ENCODE measurements at regions not wholly inside any gene's neighbourhood (a gene's known extent, or its start where the extent isn't known, plus 50 kb on each side); places are given as distances from the start of the nearest gene placed in this dataset.

GRCh38 chr2:18835787-18836186 lies 246.4 kb upstream of the NT5C1B start:
- H3K4me3 ChIP-seq (ENCODE audit: insufficient read depth, low read depth, low read length), result no peak overlapping the region
- no peak for DNase-seq
- no peaks in the 10 kb centered on the region for H3K36me3 ChIP-seq (replicated peaks; ENCODE audit: control insufficient read depth, insufficient read depth, low read length)
- H3K27me3 ChIP-seq (ENCODE audit: control insufficient read depth, insufficient read depth, low read length), result no peaks in the 10 kb centered on the region

GRCh38 chr2:18834341-18834740 lies 245.0 kb upstream of the NT5C1B start:
- DNase-seq, result no peak
- H3K4me3 ChIP-seq (ENCODE audit: insufficient read depth, low read depth, low read length), result no peak overlapping the region
- H3K27me3 ChIP-seq (ENCODE audit: control insufficient read depth, insufficient read depth, low read length), result no peaks in the 10 kb centered on the region
- no peaks in the 10 kb centered on the region for H3K36me3 ChIP-seq (replicated peaks; ENCODE audit: control insufficient read depth, insufficient read depth, low read length)

GRCh38 chr2:18833941-18834340 lies 244.6 kb upstream of the NT5C1B start:
- Histone ChIP-seq H3K27me3 (ENCODE audit: control insufficient read depth, insufficient read depth, low read length) (no peaks in the 10 kb centered on the region), H3K4me3 (ENCODE audit: insufficient read depth, low read depth, low read length) (no peak overlapping the region), H3K36me3 (replicated peaks; ENCODE audit: control insufficient read depth, insufficient read depth, low read length) (no peaks in the 10 kb centered on the region)
- DNase-seq, result no peak

- no peak overlapping the region for H3K4me3 ChIP-seq (ENCODE audit: insufficient read depth, low read depth, low read length)
- H3K36me3 ChIP-seq (replicated peaks; ENCODE audit: control insufficient read depth, insufficient read depth, low read length), result no peaks in the 10 kb centered on the region
- DNase-seq, result no peak
- no peaks in the 10 kb centered on the region for H3K27me3 ChIP-seq (ENCODE audit: control insufficient read depth, insufficient read depth, low read length)
Observed at GRCh38 chr2:18831916-18832510, 242.6 kb upstream of the NT5C1B start.

- Histone ChIP-seq H3K27me3 (ENCODE audit: control insufficient read depth, insufficient read depth, low read length) (no peaks in the 10 kb centered on the region), H3K36me3 (replicated peaks; ENCODE audit: control insufficient read depth, insufficient read depth, low read length) (no peaks in the 10 kb centered on the region), H3K4me3 (ENCODE audit: insufficient read depth, low read depth, low read length) (no peak overlapping the region)
- no peak for DNase-seq
Observed at GRCh38 chr2:18830962-18831361, 241.6 kb upstream of the NT5C1B start.

- no peak overlapping the region for H3K4me3 ChIP-seq (ENCODE audit: insufficient read depth, low read depth, low read length)
- H3K27me3 ChIP-seq (ENCODE audit: control insufficient read depth, insufficient read depth, low read length), result no peaks in the 10 kb centered on the region
- no peak for DNase-seq
- H3K36me3 ChIP-seq (replicated peaks; ENCODE audit: control insufficient read depth, insufficient read depth, low read length), result no peaks in the 10 kb centered on the region
Observed at GRCh38 chr2:18829976-18830375, 240.6 kb upstream of the NT5C1B start.

- DNase-seq, result no peak
- H3K4me3 ChIP-seq (ENCODE audit: insufficient read depth, low read depth, low read length), result no peak overlapping the region
- H3K27me3 ChIP-seq (ENCODE audit: control insufficient read depth, insufficient read depth, low read length), result no peaks in the 10 kb centered on the region
- H3K36me3 ChIP-seq (replicated peaks; ENCODE audit: control insufficient read depth, insufficient read depth, low read length), result no peaks in the 10 kb centered on the region
Observed at GRCh38 chr2:18829251-18829902, 240.0 kb upstream of the NT5C1B start.

- H3K27me3 ChIP-seq (ENCODE audit: control insufficient read depth, insufficient read depth, low read length), result no peaks in the 10 kb centered on the region
- no peak for DNase-seq
- H3K36me3 ChIP-seq (replicated peaks; ENCODE audit: control insufficient read depth, insufficient read depth, low read length), result no peaks in the 10 kb centered on the region
- no peak overlapping the region for H3K4me3 ChIP-seq (ENCODE audit: insufficient read depth, low read depth, low read length)
Observed at GRCh38 chr2:18828296-18828695, 238.9 kb upstream of the NT5C1B start.

- H3K36me3 ChIP-seq (replicated peaks; ENCODE audit: control insufficient read depth, insufficient read depth, low read length), result no peaks in the 10 kb centered on the region
- no peaks in the 10 kb centered on the region for H3K27me3 ChIP-seq (ENCODE audit: control insufficient read depth, insufficient read depth, low read length)
- DNase-seq, result no peak
- H3K4me3 ChIP-seq (ENCODE audit: insufficient read depth, low read depth, low read length), result no peak overlapping the region
Observed at GRCh38 chr2:18825838-18826237, 236.5 kb upstream of the NT5C1B start.

GRCh38 chr2:18824915-18825314 lies 235.5 kb upstream of the NT5C1B start:
- no peak for DNase-seq
- Histone ChIP-seq H3K4me3 (ENCODE audit: insufficient read depth, low read depth, low read length) (no peak overlapping the region), H3K27me3 (ENCODE audit: control insufficient read depth, insufficient read depth, low read length) (no peaks in the 10 kb centered on the region), H3K36me3 (replicated peaks; ENCODE audit: control insufficient read depth, insufficient read depth, low read length) (no peaks in the 10 kb centered on the region)

- Histone ChIP-seq H3K36me3 (replicated peaks; ENCODE audit: control insufficient read depth, insufficient read depth, low read length) (no peaks in the 10 kb centered on the region), H3K27me3 (ENCODE audit: control insufficient read depth, insufficient read depth, low read length) (no peaks in the 10 kb centered on the region), H3K4me3 (ENCODE audit: insufficient read depth, low read depth, low read length) (no peak overlapping the region)
- peak; percentile 5 for DNase-seq
Observed at GRCh38 chr2:18824325-18824790, 235.0 kb upstream of the NT5C1B start.

- Histone ChIP-seq H3K36me3 (replicated peaks; ENCODE audit: control insufficient read depth, insufficient read depth, low read length) (no peaks in the 10 kb centered on the region), H3K4me3 (ENCODE audit: insufficient read depth, low read depth, low read length) (no peak overlapping the region), H3K27me3 (ENCODE audit: control insufficient read depth, insufficient read depth, low read length) (no peaks in the 10 kb centered on the region)
- DNase-seq, result no peak
Observed at GRCh38 chr2:18821431-18821830, 232.1 kb upstream of the NT5C1B start.

- H3K36me3 ChIP-seq (replicated peaks; ENCODE audit: control insufficient read depth, insufficient read depth, low read length), result no peaks in the 10 kb centered on the region
- no peak overlapping the region for H3K4me3 ChIP-seq (ENCODE audit: insufficient read depth, low read depth, low read length)
- no peak for DNase-seq
- no peaks in the 10 kb centered on the region for H3K27me3 ChIP-seq (ENCODE audit: control insufficient read depth, insufficient read depth, low read length)
Observed at GRCh38 chr2:18820966-18821365, 231.6 kb upstream of the NT5C1B start.

- DNase-seq, result no peak
- no peaks in the 10 kb centered on the region for H3K27me3 ChIP-seq (ENCODE audit: control insufficient read depth, insufficient read depth, low read length)
- H3K36me3 ChIP-seq (replicated peaks; ENCODE audit: control insufficient read depth, insufficient read depth, low read length), result no peaks in the 10 kb centered on the region
- H3K4me3 ChIP-seq (ENCODE audit: insufficient read depth, low read depth, low read length), result no peak overlapping the region
Observed at GRCh38 chr2:18819566-18819965, 230.2 kb upstream of the NT5C1B start.

GRCh38 chr2:18814387-18814786 lies 225.0 kb upstream of the NT5C1B start:
- H3K36me3 ChIP-seq (replicated peaks; ENCODE audit: control insufficient read depth, insufficient read depth, low read length), result no peaks in the 10 kb centered on the region
- no peak for DNase-seq
- no peaks in the 10 kb centered on the region for H3K27me3 ChIP-seq (ENCODE audit: control insufficient read depth, insufficient read depth, low read length)
- H3K4me3 ChIP-seq (ENCODE audit: insufficient read depth, low read depth, low read length), result no peak overlapping the region
